Stimulated activated CD4-positive, alpha-beta T cell treated with anti-CD3 and anti-CD28 coated beads, Interleukin-1b, Interleukin-23, amount 100 ng/mL, for 48 hours (primary cell): ENCODE measurements at regions not wholly inside any gene's neighbourhood (a gene's known extent, or its start where the extent isn't known, plus 50 kb on each side); places are given as distances from the start of the nearest gene placed in this dataset.

ENCODE experiments used
- DNase-seq: peaks from one replicate; pipeline ENCODE4 v3.0.0-alpha.2; 2020

GRCh38 chr9:99327667-99328066 lies 105.6 kb downstream of the SEC61B start:
- no peak for DNase-seq

GRCh38 chr9:99335280-99335679 lies 113.2 kb downstream of the SEC61B start:
- DNase-seq = no peak

- DNase-seq = no peak
These were observed 113.9 kb downstream of the SEC61B start for GRCh38 chr9:99336005-99336404.

- no peak for DNase-seq
These were observed 114.4 kb downstream of the SEC61B start for GRCh38 chr9:99336531-99336930.

- no peak for DNase-seq
These were observed 118.2 kb downstream of the SEC61B start for GRCh38 chr9:99340281-99340680.

GRCh38 chr9:99341686-99342085 lies 119.6 kb downstream of the SEC61B start:
- DNase-seq = no peak

- DNase-seq = no peak
These were observed 123.4 kb downstream of the SEC61B start for GRCh38 chr9:99345451-99345850.

- no peak for DNase-seq
These were observed 123.9 kb downstream of the SEC61B start for GRCh38 chr9:99345942-99346341.

GRCh38 chr9:99347568-99347967 lies 125.5 kb downstream of the SEC61B start:
- DNase-seq = no peak

GRCh38 chr9:99348289-99348688 lies 126.2 kb downstream of the SEC61B start:
- DNase-seq = no peak

- DNase-seq = no peak
These were observed 127.8 kb downstream of the SEC61B start for GRCh38 chr9:99349870-99350269.

- no peak for DNase-seq
These were observed 128.4 kb downstream of the SEC61B start for GRCh38 chr9:99350461-99350860.

- no peak for DNase-seq
These were observed 129.6 kb downstream of the SEC61B start for GRCh38 chr9:99351647-99352046.

GRCh38 chr9:99352826-99353225 lies 130.7 kb downstream of the SEC61B start:
- no peak for DNase-seq

GRCh38 chr9:99353408-99353807 lies 131.3 kb downstream of the SEC61B start:
- DNase-seq = no peak

GRCh38 chr9:99354104-99354503 lies 132.0 kb downstream of the SEC61B start:
- no peak for DNase-seq

- no peak for DNase-seq
These were observed 134.5 kb downstream of the SEC61B start for GRCh38 chr9:99356512-99356971.

- DNase-seq = no peak
These were observed 135.5 kb downstream of the SEC61B start for GRCh38 chr9:99357575-99357974.

- no peak for DNase-seq
These were observed 136.6 kb downstream of the SEC61B start for GRCh38 chr9:99358668-99359067.

- DNase-seq = no peak
These were observed 137.3 kb downstream of the SEC61B start for GRCh38 chr9:99359336-99359735.

GRCh38 chr9:99360026-99360425 lies 137.9 kb downstream of the SEC61B start:
- DNase-seq = no peak

GRCh38 chr9:99361817-99362216 lies 139.7 kb downstream of the SEC61B start:
- no peak for DNase-seq

- DNase-seq = no peak
These were observed 140.2 kb downstream of the SEC61B start for GRCh38 chr9:99362321-99362720.

- DNase-seq = no peak
These were observed 141.4 kb downstream of the SEC61B start for GRCh38 chr9:99363509-99363908.

- DNase-seq = no peak
These were observed 143.3 kb downstream of the SEC61B start for GRCh38 chr9:99365233-99365980.
